Liver (tissue), 8 donors: ENCODE measurements at regions not wholly inside any gene's neighbourhood (a gene's known extent, or its start where the extent isn't known, plus 50 kb on each side); places are given as distances from the start of the nearest gene placed in this dataset.

ENCODE experiments used
- DNase-seq: peaks from one replicate; pipeline ENCODE4 v3.0.0-alpha.2; 2017; ENCODE audit warnings: low spot score
- H3K27ac ChIP-seq, 2 donors: one replicate each; pipeline ENCODE4 v1.7.0; 2013; ENCODE audit warnings: inconsistent platforms in 2 of 2, low read length in 2 of 2, control low read depth in 1 of 2, low read depth in 1 of 2, mild to moderate bottlenecking in 1 of 2
- H3K27me3 ChIP-seq, 4 donors: one replicate each; pipeline versions ENCODE4 v1.6.1 to v1.7.0; 2013; ENCODE audit warnings: low read length in 3 of 4, inconsistent platforms in 1 of 4, mild to moderate bottlenecking in 1 of 4, moderate library complexity in 1 of 4; ENCODE audit not compliant: control insufficient read depth in 4 of 4, insufficient read depth in 4 of 4
- H3K36me3 ChIP-seq, 4 donors: one replicate each; pipeline versions ENCODE4 v1.6.1 to v1.7.0; 2013; ENCODE audit warnings: low read length in 3 of 4, mild to moderate bottlenecking in 3 of 4, low read depth in 1 of 4, moderate library complexity in 1 of 4; ENCODE audit not compliant: control insufficient read depth in 4 of 4, insufficient read depth in 3 of 4
- H3K4me1 ChIP-seq, 4 donors: one replicate each; pipeline versions ENCODE4 v1.6.1 to v1.7.0; 2013; ENCODE audit warnings: low read length in 3 of 4, mild to moderate bottlenecking in 3 of 4, moderate library complexity in 1 of 4; ENCODE audit not compliant: control insufficient read depth in 4 of 4, insufficient read depth in 4 of 4
- H3K4me3 ChIP-seq, 3 donors: one replicate each; pipeline versions ENCODE4 v1.6.1 to v1.7.0; 2013; ENCODE audit warnings: low read length in 3 of 3, control low read depth in 1 of 3, low read depth in 1 of 3, mild to moderate bottlenecking in 1 of 3
- H3K9ac ChIP-seq, 2 donors: one replicate each; pipeline ENCODE4 v1.7.0; 2013; ENCODE audit warnings: low read length in 2 of 2, mild to moderate bottlenecking in 2 of 2, moderate library complexity in 2 of 2, control low read depth in 1 of 2, low read depth in 1 of 2
- H3K9me3 ChIP-seq, 4 donors: one replicate each; pipeline versions ENCODE4 v1.6.1 to v1.7.0; 2013; ENCODE audit warnings: low read length in 3 of 4; ENCODE audit not compliant: control insufficient read depth in 4 of 4
- EGR1 ChIP-seq, 2 donors: IDR thresholded peaks; 2 replicates each; pipeline ENCODE4 v1.6.1; 2016 to 2018; ENCODE audit warnings: antibody characterized with exemption in 2 of 2, low read depth in 2 of 2
- FOXA1 ChIP-seq: IDR thresholded peaks from 2 replicates; pipeline ENCODE4 v1.6.1; 2016; ENCODE audit warnings: antibody characterized with exemption
- FOXA2 ChIP-seq: IDR thresholded peaks from 2 replicates; pipeline ENCODE4 v1.6.1; 2016; ENCODE audit warnings: antibody characterized with exemption
- GABPA ChIP-seq, 2 donors: IDR thresholded peaks in 1 of 2; conservative IDR thresholded peaks in 1 of 2; 2 replicates each; pipeline ENCODE4 v1.6.1; 2016; ENCODE audit warnings: antibody characterized with exemption in 2 of 2, mild to moderate bottlenecking in 1 of 2, moderate library complexity in 1 of 2
- HNF4A ChIP-seq, 2 donors: conservative IDR thresholded peaks; 2 replicates each; pipeline ENCODE4 v1.6.1; 2016; ENCODE audit warnings: antibody characterized with exemption in 2 of 2, mild to moderate bottlenecking in 2 of 2
- JUND ChIP-seq, 2 donors: IDR thresholded peaks; 2 replicates each; pipeline ENCODE4 v1.6.1; 2016; ENCODE audit warnings: antibody characterized with exemption in 2 of 2
- NR2F2 ChIP-seq: IDR thresholded peaks from 2 replicates; pipeline ENCODE4 v1.6.1; 2016; ENCODE audit warnings: antibody characterized with exemption
- RAD21 ChIP-seq, 2 donors: IDR thresholded peaks; 2 replicates each; pipeline ENCODE4 v1.6.1; 2016; ENCODE audit warnings: antibody characterized with exemption in 2 of 2, mild to moderate bottlenecking in 2 of 2
- SP1 ChIP-seq: IDR thresholded peaks from 2 replicates; pipeline ENCODE4 v1.6.1; 2018; ENCODE audit warnings: antibody characterized with exemption, mild to moderate bottlenecking
- TAF1 ChIP-seq: conservative IDR thresholded peaks from 2 replicates; pipeline ENCODE4 v1.6.1; 2016; ENCODE audit warnings: antibody characterized with exemption, mild to moderate bottlenecking
- WGBS: extraction: QIAGEN DNeasy Blood & Tissue Kit; methylation state at CpG from one replicate; pipeline ENCODE4 v1.1.7; 2013; 5-methylcytosine and 5-hydroxymethylcytosine counted together
- TF ChIP-seq, protein P1 (sequence below): IDR thresholded peaks from 2 replicates; pipeline ENCODE4 v1.6.1; 2016; ENCODE audit warnings: antibody characterized with exemption, mild to moderate bottlenecking
- TF ChIP-seq, protein P2 (sequence below): IDR thresholded peaks from 2 replicates; pipeline ENCODE4 v1.6.1; 2016; ENCODE audit warnings: antibody characterized with exemption
- TF ChIP-seq, protein P3 (sequence below): fragments of 150-350 bp; IDR thresholded peaks from 2 replicates; pipeline ENCODE4 v1.5.1; 2017; ENCODE audit warnings: improper control_type of control experiment, low read depth, low read length; ENCODE audit not compliant: missing input control
- TF ChIP-seq, protein P4 (sequence below): IDR thresholded peaks from 2 replicates; pipeline ENCODE4 v1.6.1; 2016; ENCODE audit warnings: antibody characterized with exemption
- TF ChIP-seq, protein P5 (sequence below): IDR thresholded peaks from 2 replicates; pipeline ENCODE4 v1.6.1; 2016; ENCODE audit warnings: antibody characterized with exemption
- donor health status: healthy.
- donor health status: healthy.
- donor health status: healthy.
- donor health status: healthy.
- donor health status: healthy.

DNA sequence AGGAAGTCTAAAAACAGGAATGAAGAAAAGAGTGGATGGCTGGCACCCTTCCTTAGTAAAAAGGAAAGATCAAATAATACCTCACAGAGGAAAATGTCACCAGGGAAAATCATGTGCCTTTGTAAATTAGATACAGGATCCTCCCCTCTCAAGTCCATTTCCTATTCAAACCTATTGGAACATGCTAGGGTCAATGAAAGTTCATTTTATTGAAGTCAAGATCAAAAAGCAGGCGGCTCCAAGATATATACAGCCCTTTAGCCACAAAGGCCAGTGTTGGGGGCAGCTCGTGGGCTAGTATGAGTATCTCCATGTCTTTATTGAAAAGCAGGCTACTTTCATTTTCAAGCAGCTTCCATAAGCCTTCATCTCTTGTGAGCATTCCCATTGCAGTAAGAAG lies 141.1 kb downstream of the QDPR start (continued):
- TF ChIP-seq, protein P1, sequence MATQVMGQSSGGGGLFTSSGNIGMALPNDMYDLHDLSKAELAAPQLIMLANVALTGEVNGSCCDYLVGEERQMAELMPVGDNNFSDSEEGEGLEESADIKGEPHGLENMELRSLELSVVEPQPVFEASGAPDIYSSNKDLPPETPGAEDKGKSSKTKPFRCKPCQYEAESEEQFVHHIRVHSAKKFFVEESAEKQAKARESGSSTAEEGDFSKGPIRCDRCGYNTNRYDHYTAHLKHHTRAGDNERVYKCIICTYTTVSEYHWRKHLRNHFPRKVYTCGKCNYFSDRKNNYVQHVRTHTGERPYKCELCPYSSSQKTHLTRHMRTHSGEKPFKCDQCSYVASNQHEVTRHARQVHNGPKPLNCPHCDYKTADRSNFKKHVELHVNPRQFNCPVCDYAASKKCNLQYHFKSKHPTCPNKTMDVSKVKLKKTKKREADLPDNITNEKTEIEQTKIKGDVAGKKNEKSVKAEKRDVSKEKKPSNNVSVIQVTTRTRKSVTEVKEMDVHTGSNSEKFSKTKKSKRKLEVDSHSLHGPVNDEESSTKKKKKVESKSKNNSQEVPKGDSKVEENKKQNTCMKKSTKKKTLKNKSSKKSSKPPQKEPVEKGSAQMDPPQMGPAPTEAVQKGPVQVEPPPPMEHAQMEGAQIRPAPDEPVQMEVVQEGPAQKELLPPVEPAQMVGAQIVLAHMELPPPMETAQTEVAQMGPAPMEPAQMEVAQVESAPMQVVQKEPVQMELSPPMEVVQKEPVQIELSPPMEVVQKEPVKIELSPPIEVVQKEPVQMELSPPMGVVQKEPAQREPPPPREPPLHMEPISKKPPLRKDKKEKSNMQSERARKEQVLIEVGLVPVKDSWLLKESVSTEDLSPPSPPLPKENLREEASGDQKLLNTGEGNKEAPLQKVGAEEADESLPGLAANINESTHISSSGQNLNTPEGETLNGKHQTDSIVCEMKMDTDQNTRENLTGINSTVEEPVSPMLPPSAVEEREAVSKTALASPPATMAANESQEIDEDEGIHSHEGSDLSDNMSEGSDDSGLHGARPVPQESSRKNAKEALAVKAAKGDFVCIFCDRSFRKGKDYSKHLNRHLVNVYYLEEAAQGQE = no peak
- TF ChIP-seq TAF1 (no peak), SP1 (no peak)
- TF ChIP-seq, protein P2, sequence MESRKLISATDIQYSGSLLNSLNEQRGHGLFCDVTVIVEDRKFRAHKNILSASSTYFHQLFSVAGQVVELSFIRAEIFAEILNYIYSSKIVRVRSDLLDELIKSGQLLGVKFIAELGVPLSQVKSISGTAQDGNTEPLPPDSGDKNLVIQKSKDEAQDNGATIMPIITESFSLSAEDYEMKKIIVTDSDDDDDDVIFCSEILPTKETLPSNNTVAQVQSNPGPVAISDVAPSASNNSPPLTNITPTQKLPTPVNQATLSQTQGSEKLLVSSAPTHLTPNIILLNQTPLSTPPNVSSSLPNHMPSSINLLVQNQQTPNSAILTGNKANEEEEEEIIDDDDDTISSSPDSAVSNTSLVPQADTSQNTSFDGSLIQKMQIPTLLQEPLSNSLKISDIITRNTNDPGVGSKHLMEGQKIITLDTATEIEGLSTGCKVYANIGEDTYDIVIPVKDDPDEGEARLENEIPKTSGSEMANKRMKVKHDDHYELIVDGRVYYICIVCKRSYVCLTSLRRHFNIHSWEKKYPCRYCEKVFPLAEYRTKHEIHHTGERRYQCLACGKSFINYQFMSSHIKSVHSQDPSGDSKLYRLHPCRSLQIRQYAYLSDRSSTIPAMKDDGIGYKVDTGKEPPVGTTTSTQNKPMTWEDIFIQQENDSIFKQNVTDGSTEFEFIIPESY = no peak

DNA sequence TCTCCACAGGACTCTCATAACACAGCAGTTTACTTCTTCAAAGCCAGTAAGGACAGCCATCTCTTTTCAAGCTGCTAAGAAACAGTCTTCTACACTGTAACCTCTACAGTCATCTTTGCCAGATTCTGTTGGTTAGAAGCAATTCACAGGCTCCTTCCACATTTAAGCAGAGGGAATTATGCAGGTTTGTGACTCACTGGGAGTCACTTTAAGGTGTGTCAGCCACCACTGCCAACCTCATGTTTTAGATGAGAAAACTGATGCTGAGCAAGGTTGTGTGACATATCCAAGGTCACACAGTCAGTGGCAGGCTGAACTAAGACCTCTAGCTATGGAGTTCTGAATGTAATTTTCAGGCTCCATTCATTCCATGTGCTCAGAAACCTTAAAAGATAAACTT lies 143.5 kb downstream of the QDPR start:
- DNase-seq = no peak
- H3K9ac ChIP-seq = no peak overlapping the region
- H3K36me3 ChIP-seq = no peaks in the 10 kb centered on the region
- no peak for TF ChIP-seq NR2F2
- TF ChIP-seq JUND (IDR thresholded peaks at IDR 0.05) = no peak
- no peak for TF ChIP-seq FOXA2
- no peak for TF ChIP-seq EGR1 (IDR thresholded peaks at IDR 0.05; ENCODE audit: low read depth in 2 of 2)
- TF ChIP-seq, protein P3, sequence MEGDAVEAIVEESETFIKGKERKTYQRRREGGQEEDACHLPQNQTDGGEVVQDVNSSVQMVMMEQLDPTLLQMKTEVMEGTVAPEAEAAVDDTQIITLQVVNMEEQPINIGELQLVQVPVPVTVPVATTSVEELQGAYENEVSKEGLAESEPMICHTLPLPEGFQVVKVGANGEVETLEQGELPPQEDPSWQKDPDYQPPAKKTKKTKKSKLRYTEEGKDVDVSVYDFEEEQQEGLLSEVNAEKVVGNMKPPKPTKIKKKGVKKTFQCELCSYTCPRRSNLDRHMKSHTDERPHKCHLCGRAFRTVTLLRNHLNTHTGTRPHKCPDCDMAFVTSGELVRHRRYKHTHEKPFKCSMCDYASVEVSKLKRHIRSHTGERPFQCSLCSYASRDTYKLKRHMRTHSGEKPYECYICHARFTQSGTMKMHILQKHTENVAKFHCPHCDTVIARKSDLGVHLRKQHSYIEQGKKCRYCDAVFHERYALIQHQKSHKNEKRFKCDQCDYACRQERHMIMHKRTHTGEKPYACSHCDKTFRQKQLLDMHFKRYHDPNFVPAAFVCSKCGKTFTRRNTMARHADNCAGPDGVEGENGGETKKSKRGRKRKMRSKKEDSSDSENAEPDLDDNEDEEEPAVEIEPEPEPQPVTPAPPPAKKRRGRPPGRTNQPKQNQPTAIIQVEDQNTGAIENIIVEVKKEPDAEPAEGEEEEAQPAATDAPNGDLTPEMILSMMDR = no peak
- TF ChIP-seq GABPA (IDR thresholded peaks at IDR 0.05 in 1 of 2, conservative IDR thresholded peaks at IDR 0.05 in 1 of 2) = no peak
- no peaks in the 10 kb centered on the region for H3K4me1 ChIP-seq
- H3K27me3 ChIP-seq = peaks cover 0 to 3% (median 0%) of the 10 kb centered on the region in 4 donors
- H3K9me3 ChIP-seq = no peaks in the 10 kb centered on the region
- no peak overlapping the region for H3K27ac ChIP-seq
- no peak overlapping the region for H3K4me3 ChIP-seq

DNA sequence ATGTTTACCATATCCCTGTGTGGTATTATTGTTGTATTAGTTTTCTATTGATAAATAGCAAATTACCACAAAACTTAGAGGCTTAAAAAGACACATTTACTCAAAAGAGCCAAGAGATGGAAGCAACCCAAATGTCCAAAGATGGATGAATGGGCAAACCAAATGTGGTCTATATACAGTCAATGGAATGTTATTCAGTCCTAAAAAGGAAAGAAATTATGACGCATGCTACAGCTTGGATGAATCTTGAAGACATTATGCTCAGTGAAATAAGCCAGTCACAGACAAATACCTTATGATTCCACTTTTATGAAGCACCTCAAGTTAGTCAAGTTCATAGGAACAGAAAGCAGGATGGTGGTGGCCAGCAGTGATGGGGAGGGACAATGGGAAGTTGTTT lies 144.7 kb downstream of the QDPR start:
- peaks cover 0 to 3% (median 0%) of the 10 kb centered on the region in 4 donors for H3K27me3 ChIP-seq
- H3K9ac ChIP-seq = no peak overlapping the region
- DNase-seq = no peak
- no peak for TF ChIP-seq HNF4A (conservative IDR thresholded peaks at IDR 0.05)
- no peak for TF ChIP-seq FOXA2
- TF ChIP-seq JUND (IDR thresholded peaks at IDR 0.05) = no peak
- TF ChIP-seq EGR1 (IDR thresholded peaks at IDR 0.05; ENCODE audit: low read depth in 2 of 2) = no peak
- TF ChIP-seq SP1 = no peak
- TF ChIP-seq, protein P4, sequence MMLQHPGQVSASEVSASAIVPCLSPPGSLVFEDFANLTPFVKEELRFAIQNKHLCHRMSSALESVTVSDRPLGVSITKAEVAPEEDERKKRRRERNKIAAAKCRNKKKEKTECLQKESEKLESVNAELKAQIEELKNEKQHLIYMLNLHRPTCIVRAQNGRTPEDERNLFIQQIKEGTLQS = no peak
- TF ChIP-seq, protein P2 = no peak
- TF ChIP-seq, protein P5, sequence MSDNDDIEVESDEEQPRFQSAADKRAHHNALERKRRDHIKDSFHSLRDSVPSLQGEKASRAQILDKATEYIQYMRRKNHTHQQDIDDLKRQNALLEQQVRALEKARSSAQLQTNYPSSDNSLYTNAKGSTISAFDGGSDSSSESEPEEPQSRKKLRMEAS = no peak
- TF ChIP-seq FOXA1 = no peak
- TF ChIP-seq GABPA (IDR thresholded peaks at IDR 0.05 in 1 of 2, conservative IDR thresholded peaks at IDR 0.05 in 1 of 2) = no peak
- TF ChIP-seq, protein P3 = no peak
- TF ChIP-seq RAD21 (IDR thresholded peaks at IDR 0.05) = no peak
- no peak for TF ChIP-seq TAF1

More for the DNA sequence above, 144.7 kb downstream of the QDPR start:
- Histone ChIP-seq H3K4me3 (no peak overlapping the region), H3K27ac (no peak overlapping the region), H3K4me1 (no peaks in the 10 kb centered on the region), H3K9me3 (no peaks in the 10 kb centered on the region), H3K36me3 (no peaks in the 10 kb centered on the region)
- WGBS = 93% methylated on average over 1 of the region's 1 CpG
